ENCODE measurements at regions not wholly inside any gene's neighbourhood (a gene's known extent, or its start where the extent isn't known, plus 50 kb on each side); places are given as distances from the start of the nearest gene placed in this dataset.

- DNase-seq (ENCODE audit: low read depth), result no peak
- TF ChIP-seq CTCF (IDR thresholded peaks at IDR 0.05; ENCODE audit: insufficient read depth, low read depth, low read length, missing control alignments), result no peak
- H3K4me3 ChIP-seq (ENCODE audit: low read depth, low read length), result no peak overlapping the region
These were observed 110.3 kb upstream of the EDNRB start for GRCh38 chr13:78028960-78029359.

GRCh38 chr13:78024996-78025395 is 106.4 kb upstream of the EDNRB start:
- no peak for DNase-seq (ENCODE audit: low read depth)
- no peak for TF ChIP-seq CTCF (IDR thresholded peaks at IDR 0.05; ENCODE audit: insufficient read depth, low read depth, low read length, missing control alignments)
- no peak overlapping the region for H3K4me3 ChIP-seq (ENCODE audit: low read depth, low read length)

- no peak for TF ChIP-seq CTCF (IDR thresholded peaks at IDR 0.05; ENCODE audit: insufficient read depth, low read depth, low read length, missing control alignments)
These were observed 103.7 kb upstream of the EDNRB start for GRCh38 chr13:78022164-78022877.

GRCh38 chr13:78020861-78021260 is 102.2 kb upstream of the EDNRB start:
- H3K4me3 ChIP-seq (ENCODE audit: low read depth, low read length), result no peak overlapping the region
- DNase-seq (ENCODE audit: low read depth), result no peak
- no peak for TF ChIP-seq CTCF (IDR thresholded peaks at IDR 0.05; ENCODE audit: insufficient read depth, low read depth, low read length, missing control alignments)

More at GRCh38 chr13:78022164-78022877, 103.7 kb upstream of the EDNRB start:
- peak; percentile 88 for DNase-seq (ENCODE audit: low read depth)
- H3K4me3 ChIP-seq (ENCODE audit: low read depth, low read length), result no peak overlapping the region

GRCh38 chr13:78015782-78016181 is 97.2 kb upstream of the EDNRB start:
- DNase-seq (ENCODE audit: low read depth), result no peak
- TF ChIP-seq CTCF (IDR thresholded peaks at IDR 0.05; ENCODE audit: insufficient read depth, low read depth, low read length, missing control alignments), result no peak

GRCh38 chr13:78012046-78012445 is 93.4 kb upstream of the EDNRB start:
- H3K4me3 ChIP-seq (ENCODE audit: low read depth, low read length), result no peak overlapping the region
- TF ChIP-seq CTCF (IDR thresholded peaks at IDR 0.05; ENCODE audit: insufficient read depth, low read depth, low read length, missing control alignments), result no peak
- DNase-seq (ENCODE audit: low read depth), result no peak

More at GRCh38 chr13:78015782-78016181, 97.2 kb upstream of the EDNRB start:
- no peak overlapping the region for H3K4me3 ChIP-seq (ENCODE audit: low read depth, low read length)

- H3K4me3 ChIP-seq (ENCODE audit: low read depth, low read length), result no peak overlapping the region
- no peak for DNase-seq (ENCODE audit: low read depth)
- TF ChIP-seq CTCF (IDR thresholded peaks at IDR 0.05; ENCODE audit: insufficient read depth, low read depth, low read length, missing control alignments), result no peak
These were observed 86.2 kb upstream of the EDNRB start for GRCh38 chr13:78004821-78005220.
